Suprapubic skin (tissue), 4 donors: ENCODE measurements at regions not wholly inside any gene's neighbourhood (a gene's known extent, or its start where the extent isn't known, plus 50 kb on each side); places are given as distances from the start of the nearest gene placed in this dataset.

ENCODE experiments used
- DNase-seq, 2 donors: peaks; one replicate each; pipeline ENCODE4 v3.0.0-alpha.2; 2019; ENCODE audit warnings: low spot score in 2 of 2
- H3K27ac ChIP-seq: fragments of 200-600 bp; sonication (generic); one replicate; pipeline ENCODE4 v1.5.1; 2019
- H3K27me3 ChIP-seq: fragments of 200-600 bp; sonication (generic); one replicate; pipeline ENCODE4 v1.5.1; 2019
- H3K36me3 ChIP-seq: fragments of 200-600 bp; sonication (generic); one replicate; pipeline ENCODE4 v1.5.1; 2019
- H3K4me1 ChIP-seq: fragments of 200-600 bp; sonication (generic); one replicate; pipeline ENCODE4 v1.5.1; 2019
- H3K4me3 ChIP-seq: fragments of 200-600 bp; sonication (generic); one replicate; pipeline ENCODE4 v1.5.1; 2019; ENCODE audit warnings: mild to moderate bottlenecking
- H3K9me3 ChIP-seq: fragments of 200-600 bp; sonication (generic); one replicate; pipeline ENCODE4 v1.5.1; 2019
- EP300 ChIP-seq: sonication (generic); formaldehyde crosslinking; IDR thresholded peaks from one replicate; pipeline ENCODE4 v1.6.1; 2017; ENCODE audit warnings: antibody characterized with exemption
- POLR2A ChIP-seq, 2 donors: fragments of 450-650 bp; IDR thresholded peaks; one replicate each; pipeline ENCODE4 v1.6.1; 2017; ENCODE audit warnings: antibody characterized with exemption in 2 of 2, mild to moderate bottlenecking in 2 of 2, moderate library complexity in 2 of 2
- POLR2AphosphoS5 ChIP-seq, 3 donors: sonication (generic); formaldehyde crosslinking; IDR thresholded peaks; one replicate each; pipeline ENCODE4 v1.6.1; 2017; ENCODE audit warnings: antibody characterized with exemption in 3 of 3
- WGBS: methylation state at CpG from one replicate; pipeline ENCODE4 v1.1.5; 2018; 5-methylcytosine and 5-hydroxymethylcytosine counted together
- TF ChIP-seq, protein P1 (sequence below), 2 donors: fragments of 200-600 bp in 1 of 2; fragments of 450-650 bp in 1 of 2; sonication (generic) in 1 of 2; IDR thresholded peaks; one replicate each; pipeline ENCODE4 v1.5.1; 2016 to 2019; ENCODE audit warnings: antibody characterized with exemption in 2 of 2, mild to moderate bottlenecking in 1 of 2, moderate library complexity in 1 of 2

DNA sequence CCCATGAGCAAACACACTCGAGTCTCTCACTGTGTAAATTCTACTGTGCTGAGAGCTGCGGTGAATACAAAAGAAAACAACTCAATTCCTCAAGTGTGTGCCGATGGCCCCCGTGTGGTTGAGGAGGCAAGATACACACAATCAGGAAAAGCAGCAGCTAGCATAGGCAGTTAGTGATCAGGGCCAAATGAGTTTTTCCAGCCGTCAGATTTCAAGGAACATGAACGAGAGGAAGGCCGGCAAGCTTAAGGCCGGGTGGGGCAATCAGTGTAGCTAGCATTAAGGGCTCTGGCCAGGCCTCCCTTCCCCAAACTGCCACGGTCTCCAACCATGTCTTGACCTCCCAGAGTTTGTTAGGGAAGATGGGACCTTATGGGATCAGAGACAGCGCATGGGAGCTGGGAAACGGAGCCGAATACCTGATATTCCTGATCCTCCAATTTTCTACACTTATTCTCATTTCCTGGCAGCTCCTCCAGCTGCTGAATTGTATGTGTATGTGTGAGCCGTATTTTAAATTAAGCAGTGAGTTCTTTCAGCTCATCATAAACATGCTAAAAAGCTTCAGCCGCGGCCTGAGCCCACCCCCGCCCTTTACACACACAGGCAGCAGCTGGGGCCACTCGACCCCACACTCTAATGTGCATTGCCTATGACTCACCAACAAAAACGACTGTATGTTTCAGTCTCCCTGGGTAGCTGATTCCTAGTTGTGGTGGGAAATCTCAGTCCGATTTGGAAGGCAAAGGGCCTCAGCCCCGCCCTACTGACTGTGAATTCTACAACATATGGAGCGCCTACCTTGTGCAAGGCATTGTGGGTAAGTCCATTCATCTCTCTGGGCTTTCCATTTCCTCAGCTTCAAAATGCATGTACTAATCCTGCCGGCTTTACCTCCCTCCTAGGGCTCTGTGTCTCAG, 59.9 kb downstream of the RTL9 start:
- Histone ChIP-seq H3K27me3 (no peaks in the 10 kb centered on the region), H3K27ac (no peak overlapping the region)
- 49% methylated on average over 22 of the region's 22 CpGs for WGBS

DNA sequence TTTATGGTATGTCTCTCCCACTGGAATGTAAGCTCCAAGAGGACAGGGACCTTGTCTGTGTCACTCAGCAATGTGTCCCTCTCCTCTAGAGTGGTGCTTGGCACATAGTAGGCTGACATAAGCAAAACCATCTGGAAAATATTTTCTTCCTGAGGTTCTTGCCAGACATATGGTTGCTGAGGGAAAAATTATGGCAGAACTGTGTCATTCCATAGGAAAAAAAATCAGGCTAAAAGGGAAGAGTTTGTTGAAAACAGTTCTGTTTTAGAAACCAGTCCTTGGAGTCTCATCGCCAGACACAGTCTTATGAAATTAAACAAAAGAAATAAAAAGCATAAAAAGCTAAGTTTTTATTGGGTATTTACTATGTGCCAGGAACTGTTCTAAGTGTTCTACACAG, 60.9 kb downstream of the RTL9 start:
- H3K9me3 ChIP-seq: no peaks in the 10 kb centered on the region
- no peak overlapping the region for H3K4me3 ChIP-seq
- WGBS: 93% methylated on average over 1 of the region's 1 CpG
- H3K4me1 ChIP-seq: peaks cover 3% of the 10 kb centered on the region
- no peak overlapping the region for H3K27ac ChIP-seq
- TF ChIP-seq, protein P1, sequence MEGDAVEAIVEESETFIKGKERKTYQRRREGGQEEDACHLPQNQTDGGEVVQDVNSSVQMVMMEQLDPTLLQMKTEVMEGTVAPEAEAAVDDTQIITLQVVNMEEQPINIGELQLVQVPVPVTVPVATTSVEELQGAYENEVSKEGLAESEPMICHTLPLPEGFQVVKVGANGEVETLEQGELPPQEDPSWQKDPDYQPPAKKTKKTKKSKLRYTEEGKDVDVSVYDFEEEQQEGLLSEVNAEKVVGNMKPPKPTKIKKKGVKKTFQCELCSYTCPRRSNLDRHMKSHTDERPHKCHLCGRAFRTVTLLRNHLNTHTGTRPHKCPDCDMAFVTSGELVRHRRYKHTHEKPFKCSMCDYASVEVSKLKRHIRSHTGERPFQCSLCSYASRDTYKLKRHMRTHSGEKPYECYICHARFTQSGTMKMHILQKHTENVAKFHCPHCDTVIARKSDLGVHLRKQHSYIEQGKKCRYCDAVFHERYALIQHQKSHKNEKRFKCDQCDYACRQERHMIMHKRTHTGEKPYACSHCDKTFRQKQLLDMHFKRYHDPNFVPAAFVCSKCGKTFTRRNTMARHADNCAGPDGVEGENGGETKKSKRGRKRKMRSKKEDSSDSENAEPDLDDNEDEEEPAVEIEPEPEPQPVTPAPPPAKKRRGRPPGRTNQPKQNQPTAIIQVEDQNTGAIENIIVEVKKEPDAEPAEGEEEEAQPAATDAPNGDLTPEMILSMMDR (IDR thresholded peaks at IDR 0.05): no peak
- no peak for DNase-seq
- H3K36me3 ChIP-seq: no peaks in the 10 kb centered on the region
- no peaks in the 10 kb centered on the region for H3K27me3 ChIP-seq

More for the DNA sequence above, 59.9 kb downstream of the RTL9 start:
- Histone ChIP-seq H3K4me1 (peaks cover 3% of the 10 kb centered on the region), H3K9me3 (no peaks in the 10 kb centered on the region), H3K4me3 (no peak overlapping the region), H3K36me3 (no peaks in the 10 kb centered on the region)
- DNase-seq: no peak
- TF ChIP-seq EP300: no peak
- no peak for TF ChIP-seq POLR2AphosphoS5 (IDR thresholded peaks at IDR 0.05)
- TF ChIP-seq, protein P1 (IDR thresholded peaks at IDR 0.05): no peak
- no peak for TF ChIP-seq POLR2A (IDR thresholded peaks at IDR 0.05)

- H3K9me3 ChIP-seq: no peaks in the 10 kb centered on the region
- H3K4me3 ChIP-seq: no peak overlapping the region
- peaks cover 3% of the 10 kb centered on the region for H3K4me1 ChIP-seq
- H3K27ac ChIP-seq: no peak overlapping the region
- no peaks in the 10 kb centered on the region for H3K27me3 ChIP-seq
- H3K36me3 ChIP-seq: no peaks in the 10 kb centered on the region
- 62% methylated on average over 9 of the region's 9 CpGs for WGBS
- TF ChIP-seq, protein P1 (IDR thresholded peaks at IDR 0.05): peak in 1 of 2 donors; percentile 13
- TF ChIP-seq EP300: no peak
- no peak for DNase-seq
These were observed 62.3 kb downstream of the RTL9 start for GRCh38 chrX:110420771-110421499.

DNA sequence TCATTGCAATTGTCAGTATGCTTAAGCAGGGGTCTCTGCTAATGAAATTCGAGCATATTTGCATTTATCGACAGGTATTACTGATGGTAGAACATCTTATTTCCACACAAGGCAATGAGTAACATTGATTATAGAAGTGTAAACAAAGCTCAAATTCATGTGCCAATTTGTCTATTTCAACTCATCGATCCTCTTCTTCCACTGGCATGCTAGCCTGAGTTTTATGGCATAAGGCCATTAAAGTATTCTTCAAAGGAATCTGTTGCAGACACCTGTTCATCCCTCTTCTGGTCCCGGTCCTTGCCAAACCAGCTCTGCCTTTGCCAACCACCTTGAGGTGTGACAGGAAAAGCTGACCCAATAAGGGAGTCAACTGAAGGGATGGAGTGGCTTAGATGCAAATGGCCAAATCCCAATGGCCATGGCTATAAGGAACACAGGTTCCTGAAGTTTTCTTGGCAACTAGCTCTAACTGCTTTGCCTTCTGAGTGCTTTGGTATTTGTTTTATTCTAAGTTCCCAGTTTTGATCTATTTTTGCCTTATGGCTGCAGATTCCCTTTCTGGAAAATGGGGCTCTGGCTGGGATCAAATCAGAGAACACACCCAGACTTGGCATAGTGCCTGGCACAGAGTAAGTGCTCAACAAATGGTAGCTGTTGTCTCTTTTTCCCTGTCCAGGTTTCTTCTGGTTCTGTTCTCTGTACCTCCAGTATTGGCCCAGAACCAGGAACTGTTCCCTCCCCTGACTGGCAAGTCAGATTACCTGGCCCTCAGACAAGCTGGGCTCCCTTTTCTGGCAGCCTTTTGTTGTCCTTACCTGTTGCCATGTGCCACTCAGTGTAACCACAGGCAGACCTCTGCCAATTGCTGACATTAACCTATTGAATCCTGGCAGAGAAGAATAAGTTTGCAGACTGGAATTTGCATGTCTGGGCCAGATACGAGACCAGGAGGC, 63.1 kb downstream of the RTL9 start:
- DNase-seq: no peak
- no peak overlapping the region for H3K4me3 ChIP-seq
- no peak for TF ChIP-seq EP300
- TF ChIP-seq POLR2A (IDR thresholded peaks at IDR 0.05): no peak
- no peak for TF ChIP-seq POLR2AphosphoS5 (IDR thresholded peaks at IDR 0.05)
- TF ChIP-seq, protein P1 (IDR thresholded peaks at IDR 0.05): no peak
- H3K36me3 ChIP-seq: no peaks in the 10 kb centered on the region
- H3K27ac ChIP-seq: no peak overlapping the region
- no peaks in the 10 kb centered on the region for H3K27me3 ChIP-seq
- H3K9me3 ChIP-seq: no peaks in the 10 kb centered on the region
- H3K4me1 ChIP-seq: peaks cover 3% of the 10 kb centered on the region
- 66% methylated on average over 5 of the region's 5 CpGs for WGBS
